GM12865 (cell line): ENCODE measurements at regions not wholly inside any gene's neighbourhood (a gene's known extent, or its start where the extent isn't known, plus 50 kb on each side); places are given as distances from the start of the nearest gene placed in this dataset.

ENCODE experiments used
- DNase-seq: peaks from one replicate; pipeline ENCODE4 v3.0.0; 2010; ENCODE audit warnings: low read depth
- H3K4me3 ChIP-seq: 2 replicates; pipeline ENCODE4 v1.5.1; 2011; ENCODE audit warnings: mild to moderate bottlenecking, low read depth, low read length, control low read depth
- CTCF ChIP-seq: IDR thresholded peaks from 2 replicates; pipeline ENCODE4 v1.5.1; 2011; ENCODE audit warnings: low read length, control low read depth, low read depth, inconsistent platforms; ENCODE audit not compliant: insufficient read depth; ENCODE audit errors: missing control alignments

- no peak for DNase-seq
- H3K4me3 ChIP-seq: no peak overlapping the region
- TF ChIP-seq CTCF: no peak
Observed at GRCh38 chr4:8745826-8746225, 125.8 kb downstream of the HMX1 start.

GRCh38 chr4:8745005-8745790, 126.4 kb downstream of the HMX1 start:
- no peak for TF ChIP-seq CTCF
- H3K4me3 ChIP-seq: no peak overlapping the region
- no peak for DNase-seq

GRCh38 chr4:8744083-8744805, 127.4 kb downstream of the HMX1 start:
- TF ChIP-seq CTCF: no peak
- H3K4me3 ChIP-seq: no peak overlapping the region
- DNase-seq: no peak

- no peak overlapping the region for H3K4me3 ChIP-seq
- no peak for TF ChIP-seq CTCF
Observed at GRCh38 chr4:8742546-8742945, 129.1 kb downstream of the HMX1 start.

GRCh38 chr4:8741513-8742226, 130.0 kb downstream of the HMX1 start:
- no peak for DNase-seq
- no peak for TF ChIP-seq CTCF

More at GRCh38 chr4:8742546-8742945, 129.1 kb downstream of the HMX1 start:
- DNase-seq: no peak

GRCh38 chr4:8740666-8741395, 130.8 kb downstream of the HMX1 start:
- no peak for DNase-seq

More at GRCh38 chr4:8741513-8742226, 130.0 kb downstream of the HMX1 start:
- no peak overlapping the region for H3K4me3 ChIP-seq

More at GRCh38 chr4:8740666-8741395, 130.8 kb downstream of the HMX1 start:
- no peak overlapping the region for H3K4me3 ChIP-seq
- no peak for TF ChIP-seq CTCF
